BE2C (cell line): ENCODE measurements at regions not wholly inside any gene's neighbourhood (a gene's known extent, or its start where the extent isn't known, plus 50 kb on each side); places are given as distances from the start of the nearest gene placed in this dataset.

Source experiments
- DNase-seq: peaks from one replicate; pipeline ENCODE4 v3.0.0-alpha.2; 2020
- H3K27me3 ChIP-seq: fragments of 250-450 bp; sonication (Bioruptor Pico); 2 replicates; pipeline ENCODE4 v1.5.1; 2020; ENCODE audit warnings: mild to moderate bottlenecking
- H3K36me3 ChIP-seq: fragments of 250-450 bp; sonication (Bioruptor Pico); 2 replicates; pipeline ENCODE4 v1.5.1; 2020; ENCODE audit warnings: mild to moderate bottlenecking
- H3K4me1 ChIP-seq: fragments of 250-450 bp; sonication (Bioruptor Pico); 2 replicates; pipeline ENCODE4 v1.5.1; 2020
- H3K4me3 ChIP-seq: 2 replicates; pipeline ENCODE4 v1.5.1; 2011; ENCODE audit warnings: low read depth, low read length
- H3K9me3 ChIP-seq: fragments of 250-450 bp; sonication (Bioruptor Pico); 2 replicates; pipeline ENCODE4 v1.5.1; 2020
- TF ChIP-seq, protein P1 (sequence below): IDR thresholded peaks from 2 replicates; pipeline ENCODE4 v1.5.1; 2012; ENCODE audit warnings: mild to moderate bottlenecking, low read depth, low read length

DNA sequence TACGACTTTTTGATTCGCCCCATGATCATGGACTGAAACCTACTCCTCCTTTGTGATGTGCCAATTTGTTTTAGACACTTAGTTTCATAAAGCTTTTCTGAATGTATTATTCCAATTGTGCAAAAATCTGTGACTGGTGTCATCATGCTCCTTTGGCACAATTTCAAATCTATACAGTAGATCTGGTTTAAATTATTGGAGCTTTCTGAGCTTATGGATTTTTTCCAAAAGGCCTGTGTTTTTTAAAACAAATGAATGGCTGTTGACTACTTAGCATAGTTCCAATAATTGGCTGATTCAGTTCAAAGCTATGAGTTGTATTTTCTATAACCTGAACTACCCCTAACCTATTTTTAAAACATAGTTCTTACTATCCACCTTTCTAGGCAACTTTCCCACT is 282.7 kb downstream of the CNTN3 start:
- Histone ChIP-seq H3K4me3 (no peak overlapping the region), H3K9me3 (no peaks in the 10 kb centered on the region), H3K27me3 (no peaks in the 10 kb centered on the region), H3K36me3 (no peaks in the 10 kb centered on the region), H3K4me1 (no peaks in the 10 kb centered on the region)
- no peak for DNase-seq
- TF ChIP-seq, protein P1, sequence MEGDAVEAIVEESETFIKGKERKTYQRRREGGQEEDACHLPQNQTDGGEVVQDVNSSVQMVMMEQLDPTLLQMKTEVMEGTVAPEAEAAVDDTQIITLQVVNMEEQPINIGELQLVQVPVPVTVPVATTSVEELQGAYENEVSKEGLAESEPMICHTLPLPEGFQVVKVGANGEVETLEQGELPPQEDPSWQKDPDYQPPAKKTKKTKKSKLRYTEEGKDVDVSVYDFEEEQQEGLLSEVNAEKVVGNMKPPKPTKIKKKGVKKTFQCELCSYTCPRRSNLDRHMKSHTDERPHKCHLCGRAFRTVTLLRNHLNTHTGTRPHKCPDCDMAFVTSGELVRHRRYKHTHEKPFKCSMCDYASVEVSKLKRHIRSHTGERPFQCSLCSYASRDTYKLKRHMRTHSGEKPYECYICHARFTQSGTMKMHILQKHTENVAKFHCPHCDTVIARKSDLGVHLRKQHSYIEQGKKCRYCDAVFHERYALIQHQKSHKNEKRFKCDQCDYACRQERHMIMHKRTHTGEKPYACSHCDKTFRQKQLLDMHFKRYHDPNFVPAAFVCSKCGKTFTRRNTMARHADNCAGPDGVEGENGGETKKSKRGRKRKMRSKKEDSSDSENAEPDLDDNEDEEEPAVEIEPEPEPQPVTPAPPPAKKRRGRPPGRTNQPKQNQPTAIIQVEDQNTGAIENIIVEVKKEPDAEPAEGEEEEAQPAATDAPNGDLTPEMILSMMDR = no peak

DNA sequence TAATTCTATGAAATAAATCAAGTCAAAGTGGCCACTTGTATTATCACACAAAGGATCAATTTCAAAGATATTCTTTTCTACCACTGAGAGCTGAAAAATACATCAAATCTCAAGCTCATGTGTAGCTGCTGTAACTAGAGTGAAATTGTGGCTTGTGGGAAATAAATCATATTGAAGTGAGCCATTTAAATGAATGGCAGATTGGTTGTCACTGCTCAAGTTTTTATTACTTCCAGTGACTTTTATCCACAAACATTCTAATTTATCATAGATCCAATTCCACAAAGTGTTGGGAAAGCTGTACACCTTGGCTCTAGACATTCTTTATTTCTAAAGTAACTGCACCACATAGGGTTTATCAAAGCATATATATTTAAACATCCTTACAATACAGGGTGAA is 285.4 kb downstream of the CNTN3 start:
- Histone ChIP-seq H3K9me3 (no peaks in the 10 kb centered on the region), H3K4me1 (no peaks in the 10 kb centered on the region), H3K27me3 (no peaks in the 10 kb centered on the region), H3K4me3 (no peak overlapping the region), H3K36me3 (no peaks in the 10 kb centered on the region)
- TF ChIP-seq, protein P1 = no peak
- DNase-seq = no peak

DNA sequence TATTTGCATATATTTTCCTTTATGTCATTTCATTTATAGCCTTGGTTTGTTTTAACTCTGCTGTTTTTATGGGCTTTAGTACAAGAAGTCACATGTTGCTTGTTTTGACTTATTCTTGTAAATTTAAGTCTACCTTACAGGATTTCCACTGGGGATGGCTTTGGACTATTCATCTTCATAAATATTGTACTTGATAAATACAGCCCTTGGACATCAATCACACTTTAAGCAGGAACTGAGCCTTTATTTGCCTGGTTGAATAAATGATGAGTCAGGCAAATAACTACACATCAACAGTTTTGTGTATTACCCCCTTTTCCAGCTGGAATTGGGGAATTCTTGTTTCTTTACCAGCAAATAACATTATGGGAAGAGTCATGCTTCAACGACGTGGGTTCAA is 286.0 kb downstream of the CNTN3 start:
- no peaks in the 10 kb centered on the region for H3K27me3 ChIP-seq
- DNase-seq = no peak
- H3K36me3 ChIP-seq = no peaks in the 10 kb centered on the region
- no peak overlapping the region for H3K4me3 ChIP-seq
- no peaks in the 10 kb centered on the region for H3K9me3 ChIP-seq
- H3K4me1 ChIP-seq = no peaks in the 10 kb centered on the region
- TF ChIP-seq, protein P1 = no peak

DNA sequence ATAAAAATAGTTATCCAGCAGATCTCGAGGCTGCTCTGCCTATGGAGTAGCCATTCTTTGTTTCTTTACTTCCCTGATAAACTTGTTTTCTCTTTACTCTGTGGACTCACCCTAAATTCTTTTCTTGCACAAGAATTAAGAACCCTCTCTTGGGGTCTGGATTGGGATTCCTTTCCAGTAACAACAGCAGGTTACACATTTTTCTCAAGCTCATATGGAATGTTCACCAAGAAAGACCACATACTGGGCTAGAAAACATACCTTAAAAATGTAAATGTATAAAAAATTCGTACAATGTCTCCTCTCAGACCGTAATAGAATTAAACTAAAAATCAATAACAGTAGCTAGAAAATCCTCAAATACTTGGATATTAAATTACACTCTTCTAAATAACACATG is 299.2 kb downstream of the CNTN3 start:
- DNase-seq = no peak
- Histone ChIP-seq H3K36me3 (no peaks in the 10 kb centered on the region), H3K27me3 (no peaks in the 10 kb centered on the region), H3K4me1 (no peaks in the 10 kb centered on the region), H3K4me3 (no peak overlapping the region), H3K9me3 (no peaks in the 10 kb centered on the region)
- TF ChIP-seq, protein P1 = no peak

DNA sequence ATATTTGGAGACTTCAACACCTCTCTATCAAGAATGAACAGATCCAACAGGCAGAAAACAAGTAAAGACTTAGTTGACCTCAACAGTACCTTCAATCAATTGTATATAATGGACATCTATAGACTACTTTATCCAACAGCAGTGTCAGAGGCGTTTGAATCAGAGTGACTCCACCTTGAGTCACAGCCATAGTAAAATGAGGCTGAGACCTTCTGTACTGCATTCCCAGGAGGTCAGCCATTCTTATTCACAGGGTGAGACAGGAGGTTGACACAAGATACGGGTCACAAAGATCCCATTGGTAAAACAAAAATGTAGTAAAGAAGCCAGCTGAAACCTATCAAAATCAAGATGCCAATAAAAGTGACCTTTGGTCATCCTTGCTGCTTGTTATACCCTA is 299.8 kb downstream of the CNTN3 start:
- TF ChIP-seq, protein P1 = no peak
- DNase-seq = no peak
- H3K27me3 ChIP-seq = no peaks in the 10 kb centered on the region

DNA sequence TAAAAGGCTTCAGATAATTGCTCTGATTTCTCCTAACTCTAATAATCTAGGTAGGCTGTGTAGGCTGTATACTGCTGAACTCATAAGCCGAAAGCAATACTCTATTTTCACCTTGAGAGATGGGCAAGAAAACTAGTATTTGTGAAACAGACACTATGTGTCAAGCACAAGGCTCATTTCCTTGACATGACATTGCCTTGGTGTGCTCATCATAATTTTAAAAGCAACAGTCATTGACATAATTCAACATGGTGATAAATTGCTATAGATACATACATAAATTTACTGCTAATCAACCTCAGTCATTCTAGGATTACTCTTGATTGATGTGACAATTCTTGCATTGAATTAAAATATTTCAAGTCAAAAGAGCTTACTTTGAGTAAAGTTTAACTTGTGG is 304.7 kb downstream of the CNTN3 start:
- Histone ChIP-seq H3K36me3 (no peaks in the 10 kb centered on the region), H3K4me1 (no peaks in the 10 kb centered on the region), H3K9me3 (no peaks in the 10 kb centered on the region), H3K27me3 (no peaks in the 10 kb centered on the region), H3K4me3 (no peak overlapping the region)
- TF ChIP-seq, protein P1 = no peak
- DNase-seq = no peak

More for the DNA sequence above, 299.8 kb downstream of the CNTN3 start:
- H3K36me3 ChIP-seq = no peaks in the 10 kb centered on the region
- no peaks in the 10 kb centered on the region for H3K4me1 ChIP-seq
- no peak overlapping the region for H3K4me3 ChIP-seq
- H3K9me3 ChIP-seq = no peaks in the 10 kb centered on the region
